Mesodermal cell (in vitro differentiated cells): ENCODE measurements at regions not wholly inside any gene's neighbourhood (a gene's known extent, or its start where the extent isn't known, plus 50 kb on each side); places are given as distances from the start of the nearest gene placed in this dataset.
"Not testable (repeated sequence)": the region's sequence is repeated elsewhere in the genome, so short reads cannot be mapped to it uniquely, and the experiment has no call there.

Experiments used
- H3K27ac ChIP-seq: 2 replicates; pipeline ENCODE4 v1.7.0; 2013; ENCODE audit warnings: mild to moderate bottlenecking, low read depth, low read length, moderate library complexity; ENCODE audit not compliant: severe bottlenecking
- H3K36me3 ChIP-seq: 2 replicates; pipeline ENCODE4 v1.7.1; 2013; ENCODE audit warnings: mild to moderate bottlenecking, low read length, moderate library complexity; ENCODE audit not compliant: control insufficient read depth, insufficient read depth
- H3K4me1 ChIP-seq: one replicate; pipeline ENCODE4 v1.7.1; 2013; ENCODE audit warnings: mild to moderate bottlenecking, low read length; ENCODE audit not compliant: insufficient read depth, control insufficient read depth, poor library complexity, severe bottlenecking
- H3K4me3 ChIP-seq: 2 replicates; pipeline ENCODE4 v1.7.0; 2013; ENCODE audit warnings: low read length, control low read depth, mild to moderate bottlenecking; ENCODE audit not compliant: insufficient read depth, poor library complexity, severe bottlenecking; ENCODE audit errors: extremely low read depth
- H3K9me3 ChIP-seq: 2 replicates; pipeline ENCODE4 v1.7.1; 2013; ENCODE audit warnings: mild to moderate bottlenecking, low read length, moderate library complexity; ENCODE audit not compliant: control insufficient read depth
- WGBS, 2 experiments: methylation state at CpG; one replicate each; pipeline ENCODE4 v1.1.5; 2013; ENCODE audit warnings: missing lambda C conversion rate in 2 of 2; ENCODE audit not compliant: insufficient coverage in 2 of 2; 5-methylcytosine and 5-hydroxymethylcytosine counted together

GRCh38 chr4:126766241-126766640 is 866.5 kb upstream of the INTU start:
- Histone ChIP-seq H3K27ac (no peak overlapping the region), H3K4me3 (no peak overlapping the region), H3K4me1 (no peaks in the 10 kb centered on the region), H3K36me3 (no peaks in the 10 kb centered on the region), H3K9me3 (no peaks in the 10 kb centered on the region)
- WGBS, 2 experiments: 88 to 93% methylated on average over 1 of the region's 2 CpGs

- no peak overlapping the region for H3K27ac ChIP-seq
- peaks cover 6% of the 10 kb centered on the region for H3K4me1 ChIP-seq
- no peak overlapping the region for H3K4me3 ChIP-seq
- no peaks in the 10 kb centered on the region for H3K36me3 ChIP-seq
- no peaks in the 10 kb centered on the region for H3K9me3 ChIP-seq
These were observed 864.4 kb upstream of the INTU start for GRCh38 chr4:126768338-126768737.

GRCh38 chr4:126770811-126771553 is 861.8 kb upstream of the INTU start:
- 94 to 96% methylated on average over 18 to 29 of the region's 46 CpGs for WGBS, 2 experiments
- not testable (repeated sequence) for H3K4me3 ChIP-seq, H3K36me3 ChIP-seq, H3K4me1 ChIP-seq, H3K27ac ChIP-seq, H3K9me3 ChIP-seq

GRCh38 chr4:126771618-126772017 is 861.1 kb upstream of the INTU start:
- not testable (repeated sequence) for H3K9me3 ChIP-seq, H3K36me3 ChIP-seq, H3K27ac ChIP-seq, H3K4me3 ChIP-seq
- WGBS, 2 experiments: 25 to 74% methylated on average over 1 to 3 of the region's 5 CpGs
- peaks cover 11% of the 10 kb centered on the region for H3K4me1 ChIP-seq

- Histone ChIP-seq H3K4me1 (peaks cover 12% of the 10 kb centered on the region), H3K27ac (no peak overlapping the region), H3K9me3 (no peaks in the 10 kb centered on the region), H3K4me3 (no peak overlapping the region), H3K36me3 (no peaks in the 10 kb centered on the region)
- 71 to 100% methylated on average over 1 of the region's 3 CpGs for WGBS, 2 experiments
These were observed 860.1 kb upstream of the INTU start for GRCh38 chr4:126772662-126773061.

- H3K36me3 ChIP-seq: no peaks in the 10 kb centered on the region
- 85 to 95% methylated on average over 3 of the region's 5 CpGs for WGBS, 2 experiments
- no peak overlapping the region for H3K4me3 ChIP-seq
- no peak overlapping the region for H3K27ac ChIP-seq
- H3K9me3 ChIP-seq: no peaks in the 10 kb centered on the region
- H3K4me1 ChIP-seq: peaks cover 12% of the 10 kb centered on the region
These were observed 857.2 kb upstream of the INTU start for GRCh38 chr4:126775485-126776106.

GRCh38 chr4:126776361-126776760 is 856.4 kb upstream of the INTU start:
- Histone ChIP-seq H3K4me3 (no peak overlapping the region), H3K36me3 (no peaks in the 10 kb centered on the region), H3K4me1 (peaks cover 12% of the 10 kb centered on the region), H3K27ac (no peak overlapping the region), H3K9me3 (no peaks in the 10 kb centered on the region)
- 59 to 63% methylated on average over 4 to 5 of the region's 5 CpGs for WGBS, 2 experiments

GRCh38 chr4:126777649-126778048 is 855.1 kb upstream of the INTU start:
- Histone ChIP-seq H3K4me3 (no peak overlapping the region), H3K4me1 (peaks cover 8% of the 10 kb centered on the region), H3K36me3 (no peaks in the 10 kb centered on the region), H3K9me3 (no peaks in the 10 kb centered on the region), H3K27ac (no peak overlapping the region)
- 100% methylated on average over 1 of the region's 1 CpG; no CpG with 5 or more reads in 1 of the 2 experiments for WGBS, 2 experiments

- Histone ChIP-seq H3K9me3 (no peaks in the 10 kb centered on the region), H3K27ac (no peak overlapping the region), H3K36me3 (no peaks in the 10 kb centered on the region), H3K4me1 (peaks cover 6% of the 10 kb centered on the region), H3K4me3 (no peak overlapping the region)
- WGBS, 2 experiments: 64 to 70% methylated on average over 2 to 3 of the region's 3 CpGs
These were observed 854.4 kb upstream of the INTU start for GRCh38 chr4:126778348-126778747.

- no peaks in the 10 kb centered on the region for H3K36me3 ChIP-seq
- no peaks in the 10 kb centered on the region for H3K9me3 ChIP-seq
- H3K27ac ChIP-seq: no peak overlapping the region
- no peak overlapping the region for H3K4me3 ChIP-seq
- 100% methylated on average over 1 of the region's 4 CpGs; no CpG with 5 or more reads in 1 of the 2 experiments for WGBS, 2 experiments
- peaks cover 6% of the 10 kb centered on the region for H3K4me1 ChIP-seq
These were observed 853.8 kb upstream of the INTU start for GRCh38 chr4:126779001-126779400.

- H3K4me3 ChIP-seq: no peak overlapping the region
- WGBS, 2 experiments: 93 to 97% methylated on average over 16 to 21 of the region's 22 CpGs
These were observed 853.2 kb upstream of the INTU start for GRCh38 chr4:126779436-126780166.

More at GRCh38 chr4:126779436-126780166, 853.2 kb upstream of the INTU start:
- Histone ChIP-seq H3K4me1 (peaks cover 6% of the 10 kb centered on the region), H3K36me3 (no peaks in the 10 kb centered on the region), H3K9me3 (no peaks in the 10 kb centered on the region), H3K27ac (no peak overlapping the region)
